Stomach (tissue), 4 donors: ENCODE measurements at regions not wholly inside any gene's neighbourhood (a gene's known extent, or its start where the extent isn't known, plus 50 kb on each side); places are given as distances from the start of the nearest gene placed in this dataset.

Experiments used
- CTCF ChIP-seq, 7 experiments: fragments of 450-650 bp in 4 of 7; fragments of 200-600 bp in 3 of 7; sonication (generic) in 3 of 7; IDR thresholded peaks; one replicate each; pipeline ENCODE4 v1.5.1; 2016 to 2019; ENCODE audit warnings: antibody characterized with exemption in 7 of 7, control low read depth in 2 of 7, mild to moderate bottlenecking in 1 of 7
- POLR2A ChIP-seq, 4 donors: fragments of 450-650 bp; IDR thresholded peaks; one replicate each; pipeline ENCODE4 v1.6.1; 2016; ENCODE audit warnings: antibody characterized with exemption in 4 of 4, control low read depth in 2 of 4, mild to moderate bottlenecking in 1 of 4, moderate library complexity in 1 of 4
- POLR2AphosphoS5 ChIP-seq, 3 donors: sonication (generic); formaldehyde crosslinking; IDR thresholded peaks; one replicate each; pipeline ENCODE4 v1.6.1; 2016; ENCODE audit warnings: antibody characterized with exemption in 3 of 3

- TF ChIP-seq POLR2A (IDR thresholded peaks at IDR 0.05) = no peak
- TF ChIP-seq CTCF (IDR thresholded peaks at IDR 0.05) = no peak
- TF ChIP-seq POLR2AphosphoS5 (IDR thresholded peaks at IDR 0.05) = no peak
Measured at GRCh38 chr11:90601261-90601660, 378.4 kb upstream of the CHORDC1 start.
